Astrocyte (in vitro differentiated cells and primary cell): ENCODE measurements at regions not wholly inside any gene's neighbourhood (a gene's known extent, or its start where the extent isn't known, plus 50 kb on each side); places are given as distances from the start of the nearest gene placed in this dataset.

Experiments
- DNase-seq: peaks from one replicate; pipeline ENCODE4 v3.0.0-alpha.2; 2010; ENCODE audit warnings: low read depth
- FAIRE-seq: peaks from 2 replicates; lab custom pipeline; 2011; peaks lifted over from hg19 to GRCh38; lab: Jason Lieb, UNC
- H2AFZ ChIP-seq: 2 replicates; pipeline ENCODE4 v1.6.0; 2012; ENCODE audit warnings: low read depth, low read length, inconsistent platforms
- H3K27ac ChIP-seq: 2 replicates; pipeline ENCODE4 v1.5.1; 2011; ENCODE audit warnings: low read depth, low read length, inconsistent platforms
- H3K27me3 ChIP-seq: 2 replicates; pipeline ENCODE4 v1.6.0; 2011; ENCODE audit warnings: low read length, inconsistent platforms; ENCODE audit not compliant: insufficient read depth
- H3K36me3 ChIP-seq: 2 replicates; pipeline ENCODE4 v1.5.1; 2011; ENCODE audit warnings: low read length, inconsistent platforms; ENCODE audit not compliant: insufficient read depth
- H3K4me1 ChIP-seq: 2 replicates; pipeline ENCODE4 v1.5.1; 2011; ENCODE audit warnings: low read length, inconsistent platforms; ENCODE audit not compliant: insufficient read depth
- H3K4me2 ChIP-seq: 2 replicates; pipeline ENCODE4 v1.6.0; 2012; ENCODE audit warnings: low read length, inconsistent platforms
- H3K4me3 ChIP-seq: 2 replicates; pipeline ENCODE4 v1.5.1; 2011; ENCODE audit warnings: low read depth, mild to moderate bottlenecking, low read length, inconsistent platforms; ENCODE audit not compliant: insufficient read depth
- H3K79me2 ChIP-seq: 2 replicates; pipeline ENCODE4 v1.6.0; 2012; ENCODE audit warnings: mild to moderate bottlenecking, low read length, inconsistent platforms; ENCODE audit not compliant: insufficient read depth
- H3K9ac ChIP-seq: 2 replicates; pipeline ENCODE4 v1.6.0; 2012; ENCODE audit warnings: mild to moderate bottlenecking, low read length, inconsistent platforms
- H3K9me3 ChIP-seq: 2 replicates; pipeline ENCODE4 v1.5.1; 2012; ENCODE audit warnings: low read depth, mild to moderate bottlenecking, low read length, inconsistent platforms; ENCODE audit not compliant: insufficient read depth
- H4K20me1 ChIP-seq: 2 replicates; pipeline ENCODE4 v1.6.0; 2012; ENCODE audit warnings: low read length, inconsistent platforms; ENCODE audit not compliant: insufficient read depth
- H3K27ac Mint-ChIP-seq: one replicate; pipeline ENCODE4 v1.8.0; 2021; ENCODE audit warnings: mild to moderate bottlenecking, mixed read lengths; ENCODE audit not compliant: unreplicated experiment
- H3K27me3 Mint-ChIP-seq: one replicate; pipeline ENCODE4 v1.8.0; 2021; ENCODE audit warnings: low read depth, mixed read lengths; ENCODE audit not compliant: unreplicated experiment
- H3K36me3 Mint-ChIP-seq: one replicate; pipeline ENCODE4 v1.8.0; 2021; ENCODE audit warnings: low read depth, mixed read lengths; ENCODE audit not compliant: unreplicated experiment
- H3K4me1 Mint-ChIP-seq: one replicate; pipeline ENCODE4 v1.8.0; 2021; ENCODE audit warnings: low read depth, mixed read lengths; ENCODE audit not compliant: unreplicated experiment
- H3K4me3 Mint-ChIP-seq: one replicate; pipeline ENCODE4 v1.8.0; 2021; ENCODE audit warnings: mild to moderate bottlenecking, moderate library complexity, mixed read lengths; ENCODE audit not compliant: unreplicated experiment
- H3K9me3 Mint-ChIP-seq: one replicate; pipeline ENCODE4 v1.8.0; 2021; ENCODE audit warnings: mild to moderate bottlenecking, mixed read lengths; ENCODE audit not compliant: unreplicated experiment
- CTCF ChIP-seq: IDR thresholded peaks from 2 replicates; pipeline ENCODE4 v1.5.1; 2011; ENCODE audit warnings: low read depth, mild to moderate bottlenecking, inconsistent platforms, low read length, moderate library complexity; ENCODE audit not compliant: insufficient read depth
- EZH2 ChIP-seq: IDR thresholded peaks from 2 replicates; pipeline ENCODE4 v1.6.1; 2012; ENCODE audit warnings: mild to moderate bottlenecking, low read length, inconsistent platforms; ENCODE audit not compliant: insufficient read depth

GRCh38 chr10:129293991-129294700, 172.9 kb upstream of the MGMT start:
- FAIRE-seq (no peak), DNase-seq (no peak)
- H3K9ac ChIP-seq: no peak overlapping the region
- H3K27ac Mint-ChIP-seq: no peak overlapping the region
- no peak overlapping the region for H3K4me2 ChIP-seq
- no peak overlapping the region for H3K4me3 Mint-ChIP-seq
- no peaks in the 10 kb centered on the region for H3K79me2 ChIP-seq
- H2AFZ ChIP-seq: no peak overlapping the region
- no peaks in the 10 kb centered on the region for H3K4me1 Mint-ChIP-seq
- H3K9me3 ChIP-seq: peaks cover 6% of the 10 kb centered on the region
- TF ChIP-seq EZH2: no peak
- TF ChIP-seq CTCF: no peak
- peaks cover 11% of the 10 kb centered on the region for H3K27me3 Mint-ChIP-seq
- no peaks in the 10 kb centered on the region for H3K4me1 ChIP-seq
- no peaks in the 10 kb centered on the region for H3K36me3 Mint-ChIP-seq
- no peaks in the 10 kb centered on the region for H3K36me3 ChIP-seq
- H3K9me3 Mint-ChIP-seq: no peaks in the 10 kb centered on the region
- no peak overlapping the region for H3K27ac ChIP-seq
- H3K27me3 ChIP-seq: no peaks in the 10 kb centered on the region
- H4K20me1 ChIP-seq: no peaks in the 10 kb centered on the region
- no peak overlapping the region for H3K4me3 ChIP-seq

- DNase-seq: no peak
- FAIRE-seq: no peak
- no peak for TF ChIP-seq CTCF
- no peak for TF ChIP-seq EZH2
- H2AFZ ChIP-seq: no peak overlapping the region
- no peak overlapping the region for H3K27ac Mint-ChIP-seq
- no peak overlapping the region for H3K4me3 Mint-ChIP-seq
- H4K20me1 ChIP-seq: no peaks in the 10 kb centered on the region
- no peaks in the 10 kb centered on the region for H3K79me2 ChIP-seq
- no peaks in the 10 kb centered on the region for H3K4me1 ChIP-seq
- H3K9ac ChIP-seq: no peak overlapping the region
- no peaks in the 10 kb centered on the region for H3K4me1 Mint-ChIP-seq
- peaks cover 6% of the 10 kb centered on the region for H3K9me3 ChIP-seq
- H3K9me3 Mint-ChIP-seq: no peaks in the 10 kb centered on the region
- H3K27ac ChIP-seq: no peak overlapping the region
- peaks cover 11% of the 10 kb centered on the region for H3K27me3 Mint-ChIP-seq
- H3K36me3 ChIP-seq: no peaks in the 10 kb centered on the region
- H3K4me2 ChIP-seq: no peak overlapping the region
- H3K36me3 Mint-ChIP-seq: no peaks in the 10 kb centered on the region
- no peak overlapping the region for H3K4me3 ChIP-seq
- H3K27me3 ChIP-seq: no peaks in the 10 kb centered on the region
Measured at GRCh38 chr10:129294944-129295343, 172.1 kb upstream of the MGMT start.

- H3K27me3 Mint-ChIP-seq: no peaks in the 10 kb centered on the region
- H3K9me3 ChIP-seq: no peaks in the 10 kb centered on the region
- H3K27ac ChIP-seq: no peak overlapping the region
- H3K27ac Mint-ChIP-seq: no peak overlapping the region
- no peaks in the 10 kb centered on the region for H3K36me3 ChIP-seq
- no peaks in the 10 kb centered on the region for H3K4me1 ChIP-seq
- TF ChIP-seq EZH2 (no peak), CTCF (no peak)
- H2AFZ ChIP-seq: no peak overlapping the region
- no peak overlapping the region for H3K4me2 ChIP-seq
- H3K36me3 Mint-ChIP-seq: no peaks in the 10 kb centered on the region
- FAIRE-seq (no peak), DNase-seq (no peak)
- no peaks in the 10 kb centered on the region for H3K79me2 ChIP-seq
- no peaks in the 10 kb centered on the region for H3K27me3 ChIP-seq
- no peak overlapping the region for H3K4me3 Mint-ChIP-seq
- no peaks in the 10 kb centered on the region for H4K20me1 ChIP-seq
- no peak overlapping the region for H3K9ac ChIP-seq
- H3K4me1 Mint-ChIP-seq: no peaks in the 10 kb centered on the region
- no peaks in the 10 kb centered on the region for H3K9me3 Mint-ChIP-seq
- no peak overlapping the region for H3K4me3 ChIP-seq
Measured at GRCh38 chr10:129305046-129305445, 162.0 kb upstream of the MGMT start.
